ENCODE measurements at regions not wholly inside any gene's neighbourhood (a gene's known extent, or its start where the extent isn't known, plus 50 kb on each side); places are given as distances from the start of the nearest gene placed in this dataset.

- TF ChIP-seq GATA2 (IDR thresholded peaks at IDR 0.05; ENCODE audit: low read depth, low read length) (no peak), GATA3 (IDR thresholded peaks at IDR 0.05; ENCODE audit: low read depth, low read length) (no peak)
Measured at GRCh38 chr13:109287553-109287952, 498.8 kb downstream of the IRS2 start.
